ENCODE measurements at regions not wholly inside any gene's neighbourhood (a gene's known extent, or its start where the extent isn't known, plus 50 kb on each side); places are given as distances from the start of the nearest gene placed in this dataset.
"Not testable (repeated sequence)": the region's sequence is repeated elsewhere in the genome, so short reads cannot be mapped to it uniquely, and the experiment has no call there.

- no peak for TF ChIP-seq CTCF (IDR thresholded peaks at IDR 0.05)
- Histone ChIP-seq H3K27me3 (no peaks in the 10 kb centered on the region), H3K4me1 (no peaks in the 10 kb centered on the region), H3K9me3 (no peaks in the 10 kb centered on the region), H3K4me3 (no peak overlapping the region), H3K36me3 (no peaks in the 10 kb centered on the region), H3K27ac (no peak overlapping the region)
- intact Hi-C loops (cut with DNase I; ENCODE audit: low total_unique reads): no loop called here
- no peak for DNase-seq
Observed at GRCh38 chrX:85666471-85666870, 287.0 kb upstream of the POF1B start.

GRCh38 chrX:85663970-85664369 is 284.5 kb upstream of the POF1B start:
- H3K27me3 ChIP-seq, H3K4me3 ChIP-seq, H3K9me3 ChIP-seq, DNase-seq, H3K27ac ChIP-seq, H3K36me3 ChIP-seq, H3K4me1 ChIP-seq: not testable (repeated sequence)
- intact Hi-C loops (cut with DNase I; ENCODE audit: low total_unique reads): loop anchor here (5.0 kb wide), 1 partner anchor 897 kb away; no protein-coding TSS in a partner anchor

- DNase-seq: no peak
- no peak overlapping the region for H3K4me3 ChIP-seq
- H3K36me3 ChIP-seq: no peaks in the 10 kb centered on the region
- no peaks in the 10 kb centered on the region for H3K9me3 ChIP-seq
- no peaks in the 10 kb centered on the region for H3K4me1 ChIP-seq
- no peaks in the 10 kb centered on the region for H3K27me3 ChIP-seq
- intact Hi-C loops (cut with DNase I; ENCODE audit: low total_unique reads): no loop called here
- TF ChIP-seq CTCF (IDR thresholded peaks at IDR 0.05): no peak
- no peak overlapping the region for H3K27ac ChIP-seq
Observed at GRCh38 chrX:85630901-85631300, 251.4 kb upstream of the POF1B start.

- Histone ChIP-seq H3K4me3 (no peak overlapping the region), H3K27ac (no peak overlapping the region), H3K4me1 (no peaks in the 10 kb centered on the region), H3K36me3 (no peaks in the 10 kb centered on the region), H3K27me3 (no peaks in the 10 kb centered on the region), H3K9me3 (no peaks in the 10 kb centered on the region)
- no peak for DNase-seq
- intact Hi-C loops (cut with DNase I; ENCODE audit: low total_unique reads): no loop called here
- no peak for TF ChIP-seq CTCF (IDR thresholded peaks at IDR 0.05)
Observed at GRCh38 chrX:85627363-85627762, 247.9 kb upstream of the POF1B start.

GRCh38 chrX:85622635-85623034 is 243.2 kb upstream of the POF1B start:
- intact Hi-C loops (cut with DNase I; ENCODE audit: low total_unique reads): no loop called here
- Histone ChIP-seq H3K27ac (no peak overlapping the region), H3K4me3 (no peak overlapping the region), H3K4me1 (no peaks in the 10 kb centered on the region), H3K36me3 (no peaks in the 10 kb centered on the region), H3K9me3 (no peaks in the 10 kb centered on the region), H3K27me3 (no peaks in the 10 kb centered on the region)
- no peak for TF ChIP-seq CTCF (IDR thresholded peaks at IDR 0.05)
- DNase-seq: no peak

- H3K9me3 ChIP-seq: no peaks in the 10 kb centered on the region
- DNase-seq: no peak
- no peak overlapping the region for H3K4me3 ChIP-seq
- H3K36me3 ChIP-seq: no peaks in the 10 kb centered on the region
- no peak for TF ChIP-seq CTCF (IDR thresholded peaks at IDR 0.05)
- H3K27ac ChIP-seq: no peak overlapping the region
- no peaks in the 10 kb centered on the region for H3K4me1 ChIP-seq
- intact Hi-C loops (cut with DNase I; ENCODE audit: low total_unique reads): no loop called here
- no peaks in the 10 kb centered on the region for H3K27me3 ChIP-seq
Observed at GRCh38 chrX:85620466-85620865, 241.0 kb upstream of the POF1B start.
